Liver (tissue), 3 donors: ENCODE measurements at regions not wholly inside any gene's neighbourhood (a gene's known extent, or its start where the extent isn't known, plus 50 kb on each side); places are given as distances from the start of the nearest gene placed in this dataset.

Source experiments
- CTCF ChIP-seq: fragments of 150-350 bp; IDR thresholded peaks from 2 replicates; pipeline ENCODE4 v1.5.1; 2017; ENCODE audit warnings: improper control_type of control experiment, low read depth, low read length; ENCODE audit not compliant: missing input control
- EGR1 ChIP-seq, 2 donors: IDR thresholded peaks; 2 replicates each; pipeline ENCODE4 v1.6.1; 2016 to 2018; ENCODE audit warnings: antibody characterized with exemption in 2 of 2, low read depth in 2 of 2
- FOXA1 ChIP-seq: IDR thresholded peaks from 2 replicates; pipeline ENCODE4 v1.6.1; 2016; ENCODE audit warnings: antibody characterized with exemption
- JUND ChIP-seq, 2 donors: IDR thresholded peaks; 2 replicates each; pipeline ENCODE4 v1.6.1; 2016; ENCODE audit warnings: antibody characterized with exemption in 2 of 2
- NR2F2 ChIP-seq: IDR thresholded peaks from 2 replicates; pipeline ENCODE4 v1.6.1; 2016; ENCODE audit warnings: antibody characterized with exemption
- RAD21 ChIP-seq, 2 donors: IDR thresholded peaks; 2 replicates each; pipeline ENCODE4 v1.6.1; 2016; ENCODE audit warnings: antibody characterized with exemption in 2 of 2, mild to moderate bottlenecking in 2 of 2
- RXRA ChIP-seq, 2 donors: IDR thresholded peaks; 2 replicates each; pipeline ENCODE4 v1.6.1; 2017 to 2018; ENCODE audit warnings: antibody characterized with exemption in 2 of 2, mild to moderate bottlenecking in 1 of 2
- SP1 ChIP-seq: IDR thresholded peaks from 2 replicates; pipeline ENCODE4 v1.6.1; 2018; ENCODE audit warnings: antibody characterized with exemption, mild to moderate bottlenecking
- TAF1 ChIP-seq: conservative IDR thresholded peaks from 2 replicates; pipeline ENCODE4 v1.6.1; 2016; ENCODE audit warnings: antibody characterized with exemption, mild to moderate bottlenecking
- YY1 ChIP-seq: IDR thresholded peaks from 2 replicates; pipeline ENCODE4 v1.6.1; 2016; ENCODE audit warnings: antibody characterized with exemption, mild to moderate bottlenecking
- TF ChIP-seq, protein P1 (sequence below): IDR thresholded peaks from 2 replicates; pipeline ENCODE4 v1.6.1; 2016; ENCODE audit warnings: antibody characterized with exemption
- TF ChIP-seq, protein P2 (sequence below): IDR thresholded peaks from 2 replicates; pipeline ENCODE4 v1.6.1; 2016; ENCODE audit warnings: antibody characterized with exemption, mild to moderate bottlenecking
- TF ChIP-seq, protein P3 (sequence below): IDR thresholded peaks from 2 replicates; pipeline ENCODE4 v1.6.1; 2016; ENCODE audit warnings: antibody characterized with exemption
- TF ChIP-seq, protein P4 (sequence below): IDR thresholded peaks from 2 replicates; pipeline ENCODE4 v1.6.1; 2016; ENCODE audit warnings: antibody characterized with exemption
- donor health status: healthy.
- donor health status: healthy.

DNA sequence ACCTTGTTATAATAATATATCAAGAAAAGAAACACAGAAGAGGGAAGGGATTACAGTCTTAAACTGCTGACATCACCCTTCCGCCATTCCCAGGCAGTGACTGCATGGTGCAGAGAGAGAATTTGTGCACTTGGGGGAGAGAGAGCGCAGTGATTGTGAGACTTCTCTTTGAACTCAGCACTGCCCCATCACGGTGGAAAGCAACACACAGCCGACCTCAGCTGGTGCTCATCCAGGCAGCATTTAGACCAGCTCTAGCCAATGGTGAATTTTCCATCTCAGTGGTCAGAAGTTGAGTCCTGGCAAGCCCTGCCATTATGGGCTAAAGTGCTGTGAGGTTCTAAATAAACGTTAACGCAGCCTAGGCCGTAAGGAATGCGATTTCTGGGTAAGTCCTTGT is 1681.5 kb downstream of the EFNB2 start:
- no peak for TF ChIP-seq CTCF
- no peak for TF ChIP-seq EGR1 (IDR thresholded peaks at IDR 0.05; ENCODE audit: low read depth in 2 of 2)
- TF ChIP-seq, protein P1, sequence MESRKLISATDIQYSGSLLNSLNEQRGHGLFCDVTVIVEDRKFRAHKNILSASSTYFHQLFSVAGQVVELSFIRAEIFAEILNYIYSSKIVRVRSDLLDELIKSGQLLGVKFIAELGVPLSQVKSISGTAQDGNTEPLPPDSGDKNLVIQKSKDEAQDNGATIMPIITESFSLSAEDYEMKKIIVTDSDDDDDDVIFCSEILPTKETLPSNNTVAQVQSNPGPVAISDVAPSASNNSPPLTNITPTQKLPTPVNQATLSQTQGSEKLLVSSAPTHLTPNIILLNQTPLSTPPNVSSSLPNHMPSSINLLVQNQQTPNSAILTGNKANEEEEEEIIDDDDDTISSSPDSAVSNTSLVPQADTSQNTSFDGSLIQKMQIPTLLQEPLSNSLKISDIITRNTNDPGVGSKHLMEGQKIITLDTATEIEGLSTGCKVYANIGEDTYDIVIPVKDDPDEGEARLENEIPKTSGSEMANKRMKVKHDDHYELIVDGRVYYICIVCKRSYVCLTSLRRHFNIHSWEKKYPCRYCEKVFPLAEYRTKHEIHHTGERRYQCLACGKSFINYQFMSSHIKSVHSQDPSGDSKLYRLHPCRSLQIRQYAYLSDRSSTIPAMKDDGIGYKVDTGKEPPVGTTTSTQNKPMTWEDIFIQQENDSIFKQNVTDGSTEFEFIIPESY = no peak
- TF ChIP-seq NR2F2 = no peak
- TF ChIP-seq, protein P2, sequence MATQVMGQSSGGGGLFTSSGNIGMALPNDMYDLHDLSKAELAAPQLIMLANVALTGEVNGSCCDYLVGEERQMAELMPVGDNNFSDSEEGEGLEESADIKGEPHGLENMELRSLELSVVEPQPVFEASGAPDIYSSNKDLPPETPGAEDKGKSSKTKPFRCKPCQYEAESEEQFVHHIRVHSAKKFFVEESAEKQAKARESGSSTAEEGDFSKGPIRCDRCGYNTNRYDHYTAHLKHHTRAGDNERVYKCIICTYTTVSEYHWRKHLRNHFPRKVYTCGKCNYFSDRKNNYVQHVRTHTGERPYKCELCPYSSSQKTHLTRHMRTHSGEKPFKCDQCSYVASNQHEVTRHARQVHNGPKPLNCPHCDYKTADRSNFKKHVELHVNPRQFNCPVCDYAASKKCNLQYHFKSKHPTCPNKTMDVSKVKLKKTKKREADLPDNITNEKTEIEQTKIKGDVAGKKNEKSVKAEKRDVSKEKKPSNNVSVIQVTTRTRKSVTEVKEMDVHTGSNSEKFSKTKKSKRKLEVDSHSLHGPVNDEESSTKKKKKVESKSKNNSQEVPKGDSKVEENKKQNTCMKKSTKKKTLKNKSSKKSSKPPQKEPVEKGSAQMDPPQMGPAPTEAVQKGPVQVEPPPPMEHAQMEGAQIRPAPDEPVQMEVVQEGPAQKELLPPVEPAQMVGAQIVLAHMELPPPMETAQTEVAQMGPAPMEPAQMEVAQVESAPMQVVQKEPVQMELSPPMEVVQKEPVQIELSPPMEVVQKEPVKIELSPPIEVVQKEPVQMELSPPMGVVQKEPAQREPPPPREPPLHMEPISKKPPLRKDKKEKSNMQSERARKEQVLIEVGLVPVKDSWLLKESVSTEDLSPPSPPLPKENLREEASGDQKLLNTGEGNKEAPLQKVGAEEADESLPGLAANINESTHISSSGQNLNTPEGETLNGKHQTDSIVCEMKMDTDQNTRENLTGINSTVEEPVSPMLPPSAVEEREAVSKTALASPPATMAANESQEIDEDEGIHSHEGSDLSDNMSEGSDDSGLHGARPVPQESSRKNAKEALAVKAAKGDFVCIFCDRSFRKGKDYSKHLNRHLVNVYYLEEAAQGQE = no peak
- TF ChIP-seq, protein P3, sequence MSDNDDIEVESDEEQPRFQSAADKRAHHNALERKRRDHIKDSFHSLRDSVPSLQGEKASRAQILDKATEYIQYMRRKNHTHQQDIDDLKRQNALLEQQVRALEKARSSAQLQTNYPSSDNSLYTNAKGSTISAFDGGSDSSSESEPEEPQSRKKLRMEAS = no peak
- TF ChIP-seq JUND (IDR thresholded peaks at IDR 0.05) = no peak
- TF ChIP-seq RAD21 (IDR thresholded peaks at IDR 0.05) = no peak
- no peak for TF ChIP-seq TAF1
- TF ChIP-seq, protein P4, sequence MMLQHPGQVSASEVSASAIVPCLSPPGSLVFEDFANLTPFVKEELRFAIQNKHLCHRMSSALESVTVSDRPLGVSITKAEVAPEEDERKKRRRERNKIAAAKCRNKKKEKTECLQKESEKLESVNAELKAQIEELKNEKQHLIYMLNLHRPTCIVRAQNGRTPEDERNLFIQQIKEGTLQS = no peak
- TF ChIP-seq FOXA1 = no peak
- no peak for TF ChIP-seq YY1
- TF ChIP-seq RXRA (IDR thresholded peaks at IDR 0.05) = no peak
- TF ChIP-seq SP1 = no peak
